ENCODE measurements at regions not wholly inside any gene's neighbourhood (a gene's known extent, or its start where the extent isn't known, plus 50 kb on each side); places are given as distances from the start of the nearest gene placed in this dataset.

DNA sequence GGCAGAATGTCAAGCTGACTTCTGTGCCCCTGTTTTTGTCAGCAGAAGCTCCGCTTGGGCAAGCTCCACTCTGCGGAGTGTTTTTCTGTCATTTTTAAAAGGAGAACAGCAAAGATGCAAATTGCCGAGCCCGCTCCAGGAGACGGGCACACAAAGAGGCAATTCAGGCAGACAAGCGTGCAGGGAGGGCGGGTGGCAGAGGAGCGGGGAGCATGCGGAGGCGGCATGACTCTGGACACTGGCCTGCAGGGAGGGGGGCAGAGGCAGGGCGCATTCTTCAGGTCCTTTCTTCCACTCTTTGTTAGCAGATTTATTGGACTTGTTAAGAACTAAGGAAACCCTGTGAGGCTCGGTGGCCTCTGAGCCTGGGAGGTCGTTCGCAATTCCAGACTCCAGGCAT is 187.3 kb upstream of the RMST start:
- TF ChIP-seq, protein P1, sequence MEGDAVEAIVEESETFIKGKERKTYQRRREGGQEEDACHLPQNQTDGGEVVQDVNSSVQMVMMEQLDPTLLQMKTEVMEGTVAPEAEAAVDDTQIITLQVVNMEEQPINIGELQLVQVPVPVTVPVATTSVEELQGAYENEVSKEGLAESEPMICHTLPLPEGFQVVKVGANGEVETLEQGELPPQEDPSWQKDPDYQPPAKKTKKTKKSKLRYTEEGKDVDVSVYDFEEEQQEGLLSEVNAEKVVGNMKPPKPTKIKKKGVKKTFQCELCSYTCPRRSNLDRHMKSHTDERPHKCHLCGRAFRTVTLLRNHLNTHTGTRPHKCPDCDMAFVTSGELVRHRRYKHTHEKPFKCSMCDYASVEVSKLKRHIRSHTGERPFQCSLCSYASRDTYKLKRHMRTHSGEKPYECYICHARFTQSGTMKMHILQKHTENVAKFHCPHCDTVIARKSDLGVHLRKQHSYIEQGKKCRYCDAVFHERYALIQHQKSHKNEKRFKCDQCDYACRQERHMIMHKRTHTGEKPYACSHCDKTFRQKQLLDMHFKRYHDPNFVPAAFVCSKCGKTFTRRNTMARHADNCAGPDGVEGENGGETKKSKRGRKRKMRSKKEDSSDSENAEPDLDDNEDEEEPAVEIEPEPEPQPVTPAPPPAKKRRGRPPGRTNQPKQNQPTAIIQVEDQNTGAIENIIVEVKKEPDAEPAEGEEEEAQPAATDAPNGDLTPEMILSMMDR (IDR thresholded peaks at IDR 0.05) = no peak
- TF ChIP-seq EP300 (IDR thresholded peaks at IDR 0.05) = no peak
- TF ChIP-seq POLR2AphosphoS5 (IDR thresholded peaks at IDR 0.05) = no peak
- no peak for TF ChIP-seq POLR2A (IDR thresholded peaks at IDR 0.05)

Measured in sigmoid colon (tissue), 4 donors.